A549 (cell line): ENCODE measurements at regions not wholly inside any gene's neighbourhood (a gene's known extent, or its start where the extent isn't known, plus 50 kb on each side); places are given as distances from the start of the nearest gene placed in this dataset.

Source experiments
- CBX8 ChIP-seq: fragments of 200-600 bp; sonication (generic); IDR thresholded peaks from 2 replicates; pipeline ENCODE4 v1.6.1; 2016
- HES2 ChIP-seq: fragments of >200 bp; sonication (Bioruptor Twin); formaldehyde crosslinking; IDR thresholded peaks from 2 replicates; pipeline ENCODE4 v1.6.1; 2016
- KDM1A ChIP-seq: fragments of 200-600 bp; sonication (generic); IDR thresholded peaks from 2 replicates; pipeline ENCODE4 v1.6.1; 2016; ENCODE audit warnings: low read depth, mild to moderate bottlenecking
- POLR2A ChIP-seq: IDR thresholded peaks from 2 replicates; pipeline ENCODE4 v1.6.1; 2012; ENCODE audit warnings: mild to moderate bottlenecking, low read length
- REST ChIP-seq: fragments of 200-600 bp; sonication (generic); IDR thresholded peaks from 2 replicates; pipeline ENCODE4 v1.6.1; 2016; ENCODE audit warnings: antibody characterized with exemption, mild to moderate bottlenecking, moderate library complexity
- RFX5 ChIP-seq: fragments of 450-650 bp; IDR thresholded peaks from 2 replicates; pipeline ENCODE4 v1.7.1; 2014; ENCODE audit warnings: antibody characterized with exemption, mild to moderate bottlenecking, moderate library complexity
- SMC3 ChIP-seq: fragments of >200 bp; sonication (Bioruptor Twin); formaldehyde crosslinking; IDR thresholded peaks from 3 replicates; pipeline ENCODE4 v1.6.1; 2018; ENCODE audit warnings: inconsistent platforms
- SREBF2 ChIP-seq: fragments of 450-650 bp; IDR thresholded peaks from 2 replicates; pipeline ENCODE4 v1.6.1; 2014; ENCODE audit warnings: mild to moderate bottlenecking, moderate library complexity
- TF ChIP-seq, protein P1 (sequence below): fragments of >200 bp; sonication (Bioruptor Twin); formaldehyde crosslinking; IDR thresholded peaks from 3 replicates; pipeline ENCODE4 v1.6.1; 2016
- TF ChIP-seq, protein P2 (sequence below): fragments of >200 bp; sonication (Bioruptor Twin); formaldehyde crosslinking; IDR thresholded peaks from 3 replicates; pipeline ENCODE4 v1.5.1; 2016
- TF ChIP-seq, protein P3 (sequence below): fragments of 450-650 bp; IDR thresholded peaks from 2 replicates; pipeline ENCODE4 v1.6.1; 2014; ENCODE audit warnings: antibody characterized with exemption

DNA sequence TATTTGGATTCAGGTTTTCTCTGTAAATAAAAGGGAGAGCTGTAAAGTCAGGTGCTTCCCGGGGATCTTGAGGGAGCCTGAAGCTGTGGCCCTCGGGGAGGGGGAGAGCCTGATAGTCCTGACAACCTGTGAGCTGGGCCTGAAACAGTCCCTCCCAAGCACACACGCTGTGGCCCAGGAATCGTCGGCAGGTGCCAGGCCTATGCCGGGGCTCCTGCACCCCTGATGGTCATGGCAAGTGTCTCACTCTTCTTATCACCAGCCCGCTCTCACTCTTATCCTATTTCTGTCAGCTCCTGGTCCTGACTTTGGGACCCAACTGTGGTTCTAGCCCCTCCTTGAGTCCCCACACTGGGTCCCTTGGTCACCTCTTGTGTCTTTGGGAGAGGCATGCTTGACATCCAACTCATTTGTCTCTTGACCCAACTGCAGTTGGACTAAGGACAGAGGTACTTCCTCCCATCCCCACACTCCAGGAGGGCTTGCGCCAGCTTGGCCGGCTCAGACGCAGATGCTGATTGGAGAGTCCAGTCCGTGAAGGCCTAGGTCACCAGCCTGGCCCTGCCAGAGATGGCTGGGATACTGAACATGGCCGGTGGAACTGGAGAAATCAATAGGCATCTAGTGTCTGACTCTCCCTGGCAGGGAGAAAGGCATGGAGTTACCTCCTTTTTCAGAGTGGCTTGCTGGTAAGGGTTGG, 170.5 kb upstream of the WSCD1 start:
- TF ChIP-seq REST: no peak
- TF ChIP-seq POLR2A: no peak
- TF ChIP-seq, protein P1, sequence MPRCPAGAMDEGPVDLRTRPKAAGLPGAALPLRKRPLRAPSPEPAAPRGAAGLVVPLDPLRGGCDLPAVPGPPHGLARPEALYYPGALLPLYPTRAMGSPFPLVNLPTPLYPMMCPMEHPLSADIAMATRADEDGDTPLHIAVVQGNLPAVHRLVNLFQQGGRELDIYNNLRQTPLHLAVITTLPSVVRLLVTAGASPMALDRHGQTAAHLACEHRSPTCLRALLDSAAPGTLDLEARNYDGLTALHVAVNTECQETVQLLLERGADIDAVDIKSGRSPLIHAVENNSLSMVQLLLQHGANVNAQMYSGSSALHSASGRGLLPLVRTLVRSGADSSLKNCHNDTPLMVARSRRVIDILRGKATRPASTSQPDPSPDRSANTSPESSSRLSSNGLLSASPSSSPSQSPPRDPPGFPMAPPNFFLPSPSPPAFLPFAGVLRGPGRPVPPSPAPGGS: no peak
- no peak for TF ChIP-seq HES2
- TF ChIP-seq RFX5: no peak
- no peak for TF ChIP-seq SREBF2
- TF ChIP-seq, protein P2, sequence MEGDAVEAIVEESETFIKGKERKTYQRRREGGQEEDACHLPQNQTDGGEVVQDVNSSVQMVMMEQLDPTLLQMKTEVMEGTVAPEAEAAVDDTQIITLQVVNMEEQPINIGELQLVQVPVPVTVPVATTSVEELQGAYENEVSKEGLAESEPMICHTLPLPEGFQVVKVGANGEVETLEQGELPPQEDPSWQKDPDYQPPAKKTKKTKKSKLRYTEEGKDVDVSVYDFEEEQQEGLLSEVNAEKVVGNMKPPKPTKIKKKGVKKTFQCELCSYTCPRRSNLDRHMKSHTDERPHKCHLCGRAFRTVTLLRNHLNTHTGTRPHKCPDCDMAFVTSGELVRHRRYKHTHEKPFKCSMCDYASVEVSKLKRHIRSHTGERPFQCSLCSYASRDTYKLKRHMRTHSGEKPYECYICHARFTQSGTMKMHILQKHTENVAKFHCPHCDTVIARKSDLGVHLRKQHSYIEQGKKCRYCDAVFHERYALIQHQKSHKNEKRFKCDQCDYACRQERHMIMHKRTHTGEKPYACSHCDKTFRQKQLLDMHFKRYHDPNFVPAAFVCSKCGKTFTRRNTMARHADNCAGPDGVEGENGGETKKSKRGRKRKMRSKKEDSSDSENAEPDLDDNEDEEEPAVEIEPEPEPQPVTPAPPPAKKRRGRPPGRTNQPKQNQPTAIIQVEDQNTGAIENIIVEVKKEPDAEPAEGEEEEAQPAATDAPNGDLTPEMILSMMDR: no peak
- TF ChIP-seq, protein P3, sequence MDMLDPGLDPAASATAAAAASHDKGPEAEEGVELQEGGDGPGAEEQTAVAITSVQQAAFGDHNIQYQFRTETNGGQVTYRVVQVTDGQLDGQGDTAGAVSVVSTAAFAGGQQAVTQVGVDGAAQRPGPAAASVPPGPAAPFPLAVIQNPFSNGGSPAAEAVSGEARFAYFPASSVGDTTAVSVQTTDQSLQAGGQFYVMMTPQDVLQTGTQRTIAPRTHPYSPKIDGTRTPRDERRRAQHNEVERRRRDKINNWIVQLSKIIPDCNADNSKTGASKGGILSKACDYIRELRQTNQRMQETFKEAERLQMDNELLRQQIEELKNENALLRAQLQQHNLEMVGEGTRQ: no peak
- no peak for TF ChIP-seq CBX8
- no peak for TF ChIP-seq SMC3
- TF ChIP-seq KDM1A: no peak
